K562 (cell line): ENCODE measurements at regions not wholly inside any gene's neighbourhood (a gene's known extent, or its start where the extent isn't known, plus 50 kb on each side); places are given as distances from the start of the nearest gene placed in this dataset.

ENCODE experiments used
- ATAC-seq: fragments of 200-7000 bp; cut with Tn5 transposase; 3 replicates; pipeline ENCODE4 v1.9.1; 2020; ENCODE audit warnings: moderate library complexity
- BruUV-seq: library from RNA; stranded (reverse); fragments of 400-500 nt; replicated peaks from 2 replicates; lab custom pipeline; 2021; lab: Mats Ljungman, UMichigan
- CTCF ChIA-PET: fragments of 300-600 bp; formaldehyde crosslinking; extraction: SDS; loops from one replicate; lab custom pipeline; 2021; ENCODE audit warnings: low intra/inter-chr PET ratio; lab: Yijun Ruan, JAX
- POLR2A ChIA-PET: fragments of 300-600, 350-650 bp; sonication (Branson Sonifier 250); formaldehyde crosslinking; extraction: SDS; loops from one replicate; lab custom pipeline; 2021; ENCODE audit warnings: antibody characterized with exemption, inconsistent platforms; lab: Yijun Ruan, JAX
- DNase-seq, 4 experiments: peaks; one replicate each; pipeline versions ENCODE4 v3.0.0 to v3.0.0-alpha.2; 2011 to 2018; ENCODE audit warnings: low spot score in 3 of 4, mixed read lengths in 3 of 4; ENCODE audit errors: extremely low read depth in 1 of 4
- FAIRE-seq: peaks from 2 replicates; lab custom pipeline; 2011; peaks lifted over from hg19 to GRCh38; lab: Jason Lieb, UNC
- H2AFZ ChIP-seq: 2 replicates; pipeline ENCODE4 v1.6.0; 2011; ENCODE audit warnings: low read depth, low read length, control low read depth, inconsistent platforms
- H3K27ac ChIP-seq: fragments of 200-600 bp; 3 replicates; pipeline ENCODE4 v1.8.0; 2011; ENCODE audit warnings: low read depth, mild to moderate bottlenecking, control low read depth, inconsistent platforms, low read length, moderate library complexity, mixed read lengths; ENCODE audit errors: extremely low read depth
- H3K27me3 ChIP-seq, 2 experiments: fragments of 300-600 bp in 1 of 2; 2 replicates in 1 of 2; 3 replicates in 1 of 2; pipeline versions ENCODE4 v1.6.0 to v1.8.0; 2011; ENCODE audit warnings: inconsistent platforms in 2 of 2, low read length in 2 of 2, mild to moderate bottlenecking in 1 of 2, mixed read lengths in 1 of 2, moderate library complexity in 1 of 2; ENCODE audit not compliant: control insufficient read depth in 2 of 2, insufficient read depth in 2 of 2
- H3K36me3 ChIP-seq: fragments of 300-600 bp; 3 replicates; pipeline ENCODE4 v1.8.0; 2011; ENCODE audit warnings: mild to moderate bottlenecking, low read length, inconsistent platforms; ENCODE audit not compliant: control insufficient read depth, insufficient read depth
- H3K4me1 ChIP-seq, 2 experiments: fragments of 200-600 bp in 1 of 2; replicated peaks in 1 of 2; 2 replicates in 1 of 2; 3 replicates in 1 of 2; pipeline versions ENCODE4 v1.5.1 to v1.8.0; 2011; ENCODE audit warnings: inconsistent platforms in 2 of 2, low read length in 2 of 2, mild to moderate bottlenecking in 1 of 2, mixed read lengths in 1 of 2, moderate library complexity in 1 of 2; ENCODE audit not compliant: control insufficient read depth in 2 of 2, insufficient read depth in 2 of 2
- H3K4me2 ChIP-seq: 2 replicates; pipeline ENCODE4 v1.6.1; 2011; ENCODE audit warnings: low read length, control low read depth, inconsistent platforms, mixed read lengths; ENCODE audit not compliant: insufficient read depth
- H3K4me3 ChIP-seq: fragments of 200-600 bp; sonication (generic), shearing (Covaris generic); 2 replicates; pipeline ENCODE4 v1.5.1; 2016; ENCODE audit warnings: control low read depth, inconsistent platforms
- H3K79me2 ChIP-seq: fragments of 200-600 bp; 3 replicates; pipeline ENCODE4 v1.8.0; 2011; ENCODE audit warnings: low read length, inconsistent platforms; ENCODE audit not compliant: control insufficient read depth, insufficient read depth
- H3K9ac ChIP-seq, 2 experiments: 2 replicates each; pipeline versions ENCODE4 v1.6.0 to v1.6.1; 2011; ENCODE audit warnings: low read depth in 2 of 2, low read length in 2 of 2, control low read depth in 1 of 2, inconsistent platforms in 1 of 2, mild to moderate bottlenecking in 1 of 2, mixed read lengths in 1 of 2; ENCODE audit not compliant: insufficient read depth in 1 of 2
- H3K9me1 ChIP-seq: one replicate; pipeline ENCODE4 v1.6.0; 2011; ENCODE audit warnings: inconsistent platforms, mild to moderate bottlenecking, low read length, moderate library complexity; ENCODE audit not compliant: control insufficient read depth, insufficient read depth
- H3K9me3 ChIP-seq: replicated peaks from 2 replicates; pipeline ENCODE4 v1.5.1; 2011; ENCODE audit warnings: low read depth, low read length, inconsistent platforms; ENCODE audit not compliant: control insufficient read depth, insufficient read depth
- H4K20me1 ChIP-seq: replicated peaks from 2 replicates; pipeline ENCODE4 v1.6.1; 2011; ENCODE audit warnings: low read length, inconsistent platforms, mixed read lengths; ENCODE audit not compliant: control insufficient read depth, insufficient read depth
- COPS2 ChIP-seq: fragments of 450-650 bp; conservative IDR thresholded peaks from 2 replicates; pipeline ENCODE4 v1.6.1; 2016; ENCODE audit warnings: mild to moderate bottlenecking, moderate library complexity
- FOXK1 ChIP-seq: sonication (generic); formaldehyde crosslinking; IDR thresholded peaks from 2 replicates; pipeline ENCODE4 v1.8.0; 2022; ENCODE audit warnings: missing genetic modification reagents, mild to moderate bottlenecking, borderline replicate concordance
- FOXM1 ChIP-seq, 2 experiments: fragments of 450-650 bp in 1 of 2; sonication (generic) in 1 of 2; formaldehyde crosslinking in 1 of 2; IDR thresholded peaks; 2 replicates each; pipeline versions ENCODE4 v1.6.1 to v1.9.0; 2017 to 2022; ENCODE audit warnings: low read depth in 2 of 2, mild to moderate bottlenecking in 2 of 2, missing genetic modification reagents in 1 of 2, moderate library complexity in 1 of 2
- HDAC6 ChIP-seq: IDR thresholded peaks from 2 replicates; pipeline ENCODE4 v1.6.1; 2012; ENCODE audit warnings: low read depth, mild to moderate bottlenecking, control low read depth, inconsistent platforms, low read length, moderate library complexity
- PTBP1 ChIP-seq: fragments of 200-400 bp; formaldehyde crosslinking; IDR thresholded peaks from 2 replicates; pipeline ENCODE4 v1.6.1; 2017; ENCODE audit warnings: low read depth, low read length
- RBM22 ChIP-seq: fragments of 200-400 bp; formaldehyde crosslinking; IDR thresholded peaks from 2 replicates; pipeline ENCODE4 v1.6.1; 2018; ENCODE audit warnings: low read length, low read depth; ENCODE audit not compliant: poor library complexity, severe bottlenecking
- SMC3 ChIP-seq: conservative IDR thresholded peaks from 2 replicates; pipeline ENCODE4 v1.6.1; 2011; ENCODE audit warnings: low read depth, low read length, improper control_type of control experiment; ENCODE audit not compliant: insufficient read depth
- ZNF133 ChIP-seq: fragments of 250-450 bp; sonication (Bioruptor Pico); IDR thresholded peaks from 2 replicates; pipeline ENCODE4 v1.4.0; 2020; ENCODE audit warnings: mild to moderate bottlenecking
- ZNF408 ChIP-seq: fragments of 250-450 bp; sonication (Bioruptor Pico); IDR thresholded peaks from 2 replicates; pipeline ENCODE4 v1.4.0; 2020; ENCODE audit warnings: low read depth, mild to moderate bottlenecking, moderate library complexity
- ZNF445 ChIP-seq: fragments of 250-450 bp; sonication (Bioruptor Pico); IDR thresholded peaks from 2 replicates; pipeline ENCODE4 v1.4.0; 2020; ENCODE audit warnings: low read depth, mild to moderate bottlenecking, moderate library complexity
- WGBS: fragments of 100-300 bp; shearing (Covaris generic); methylation state at CpG from one replicate; pipeline ENCODE4 v1.1.6; 2016; ENCODE audit warnings: low coverage, mixed read lengths; ENCODE audit not compliant: insufficient coverage; ENCODE audit errors: missing lambda C conversion rate; 5-methylcytosine and 5-hydroxymethylcytosine counted together
- in situ Hi-C: fragments of 300-500 bp; cut with MboI; formaldehyde crosslinking; loops from 4 replicates; pipeline ENCODE4 v1.15.0; 2018; ENCODE audit warnings: inconsistent platforms, mixed read lengths
- intact Hi-C: fragments of 100-400 bp; cut with micrococcal nuclease; formaldehyde crosslinking; loops from 2 replicates; pipeline ENCODE4 v1.14.2; 2022
- TF ChIP-seq, protein P1 (sequence below): fragments of 450-650 bp; formaldehyde crosslinking; IDR thresholded peaks from 2 replicates; pipeline ENCODE4 v1.4.0; 2020; ENCODE audit warnings: mild to moderate bottlenecking, mixed read lengths
- TF ChIP-seq, protein P2 (sequence below): fragments of 250-450 bp; sonication (Bioruptor Pico); IDR thresholded peaks from 2 replicates; pipeline ENCODE4 v1.4.0; 2020
- TF ChIP-seq, protein P3 (sequence below): sonication (generic); formaldehyde crosslinking; IDR thresholded peaks from 2 replicates; pipeline ENCODE4 v1.8.1; 2023; ENCODE audit warnings: mild to moderate bottlenecking, missing genetic modification reagents
- TF ChIP-seq, protein P4 (sequence below), 2 experiments: fragments of 450-650 bp in 1 of 2; IDR thresholded peaks; 2 replicates each; pipeline ENCODE4 v1.6.1; 2011 to 2017; ENCODE audit warnings: low read depth in 2 of 2, antibody characterized with exemption in 1 of 2, borderline replicate concordance in 1 of 2, low read length in 1 of 2, mild to moderate bottlenecking in 1 of 2, mixed read lengths in 1 of 2; ENCODE audit not compliant: control insufficient read depth in 1 of 2

DNA sequence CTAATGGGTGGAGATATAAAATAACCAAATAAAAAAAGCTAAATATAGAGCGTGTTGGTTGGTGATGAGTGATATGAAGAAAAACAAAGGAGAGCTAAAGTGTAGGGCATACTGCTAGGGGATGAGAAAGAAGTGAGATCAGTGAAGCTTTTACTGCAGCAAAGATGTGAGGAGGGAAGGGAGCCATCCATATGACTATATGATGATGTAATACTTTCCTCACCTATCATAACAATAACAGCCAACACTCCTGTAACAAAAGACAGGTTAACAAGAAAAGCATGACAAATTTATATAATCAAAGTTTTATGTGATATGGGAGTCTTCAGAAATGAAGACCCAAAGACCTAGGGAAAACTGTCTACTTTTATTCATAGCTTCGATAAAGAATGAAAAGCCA is 57.4 kb upstream of the LRFN5 start:
- Histone ChIP-seq H3K79me2 (no peaks in the 10 kb centered on the region), H3K9me3 (no peaks in the 10 kb centered on the region), H3K4me2 (no peak overlapping the region), H3K27me3 (no peaks in the 10 kb centered on the region), H3K27ac (no peak overlapping the region), H3K4me3 (no peak overlapping the region), H2AFZ (no peak overlapping the region), H4K20me1 (no peaks in the 10 kb centered on the region), H3K9me1 (no peaks in the 10 kb centered on the region), H3K4me1 (no peaks in the 10 kb centered on the region), H3K9ac (no peak overlapping the region), H3K36me3 (no peaks in the 10 kb centered on the region)
- no TSS peak for BruUV-seq
- ATAC-seq: no peak
- FAIRE-seq: no peak
- CTCF ChIA-PET: no interaction called here
- POLR2A ChIA-PET: no interaction called here
- 0% methylated on average over 2 of the region's 2 CpGs for WGBS
- DNase-seq: no peak
- in situ Hi-C loops: no loop called here
- intact Hi-C loops: no loop called here
- TF ChIP-seq FOXM1 (IDR thresholded peaks at IDR 0.05; ENCODE audit: low read depth) (no peak), FOXM1 (CRISPR knock-in tag; IDR thresholded peaks at IDR 0.05; ENCODE audit: low read depth) (no peak), COPS2 (no peak), RBM22 (no peak), ZNF408 (CRISPR knock-in tag) (no peak), PTBP1 (no peak), HDAC6 (no peak), SMC3 (no peak), ZNF445 (no peak), ZNF133 (CRISPR knock-in tag) (no peak), FOXK1 (CRISPR knock-in tag) (no peak)
- TF ChIP-seq, protein P1, sequence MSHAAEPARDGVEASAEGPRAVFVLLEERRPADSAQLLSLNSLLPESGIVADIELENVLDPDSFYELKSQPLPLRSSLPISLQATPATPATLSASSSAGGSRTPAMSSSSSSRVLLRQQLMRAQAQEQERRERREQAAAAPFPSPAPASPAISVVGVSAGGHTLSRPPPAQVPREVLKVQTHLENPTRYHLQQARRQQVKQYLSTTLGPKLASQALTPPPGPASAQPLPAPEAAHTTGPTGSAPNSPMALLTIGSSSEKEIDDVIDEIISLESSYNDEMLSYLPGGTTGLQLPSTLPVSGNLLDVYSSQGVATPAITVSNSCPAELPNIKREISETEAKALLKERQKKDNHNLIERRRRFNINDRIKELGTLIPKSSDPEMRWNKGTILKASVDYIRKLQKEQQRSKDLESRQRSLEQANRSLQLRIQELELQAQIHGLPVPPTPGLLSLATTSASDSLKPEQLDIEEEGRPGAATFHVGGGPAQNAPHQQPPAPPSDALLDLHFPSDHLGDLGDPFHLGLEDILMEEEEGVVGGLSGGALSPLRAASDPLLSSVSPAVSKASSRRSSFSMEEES: no peak
- TF ChIP-seq, protein P2, sequence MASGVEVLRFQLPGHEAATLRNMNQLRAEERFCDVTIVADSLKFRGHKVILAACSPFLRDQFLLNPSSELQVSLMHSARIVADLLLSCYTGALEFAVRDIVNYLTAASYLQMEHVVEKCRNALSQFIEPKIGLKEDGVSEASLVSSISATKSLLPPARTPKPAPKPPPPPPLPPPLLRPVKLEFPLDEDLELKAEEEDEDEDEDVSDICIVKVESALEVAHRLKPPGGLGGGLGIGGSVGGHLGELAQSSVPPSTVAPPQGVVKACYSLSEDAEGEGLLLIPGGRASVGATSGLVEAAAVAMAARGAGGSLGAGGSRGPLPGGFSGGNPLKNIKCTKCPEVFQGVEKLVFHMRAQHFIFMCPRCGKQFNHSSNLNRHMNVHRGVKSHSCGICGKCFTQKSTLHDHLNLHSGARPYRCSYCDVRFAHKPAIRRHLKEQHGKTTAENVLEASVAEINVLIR (CRISPR knock-in tag): no peak
- TF ChIP-seq, protein P3, sequence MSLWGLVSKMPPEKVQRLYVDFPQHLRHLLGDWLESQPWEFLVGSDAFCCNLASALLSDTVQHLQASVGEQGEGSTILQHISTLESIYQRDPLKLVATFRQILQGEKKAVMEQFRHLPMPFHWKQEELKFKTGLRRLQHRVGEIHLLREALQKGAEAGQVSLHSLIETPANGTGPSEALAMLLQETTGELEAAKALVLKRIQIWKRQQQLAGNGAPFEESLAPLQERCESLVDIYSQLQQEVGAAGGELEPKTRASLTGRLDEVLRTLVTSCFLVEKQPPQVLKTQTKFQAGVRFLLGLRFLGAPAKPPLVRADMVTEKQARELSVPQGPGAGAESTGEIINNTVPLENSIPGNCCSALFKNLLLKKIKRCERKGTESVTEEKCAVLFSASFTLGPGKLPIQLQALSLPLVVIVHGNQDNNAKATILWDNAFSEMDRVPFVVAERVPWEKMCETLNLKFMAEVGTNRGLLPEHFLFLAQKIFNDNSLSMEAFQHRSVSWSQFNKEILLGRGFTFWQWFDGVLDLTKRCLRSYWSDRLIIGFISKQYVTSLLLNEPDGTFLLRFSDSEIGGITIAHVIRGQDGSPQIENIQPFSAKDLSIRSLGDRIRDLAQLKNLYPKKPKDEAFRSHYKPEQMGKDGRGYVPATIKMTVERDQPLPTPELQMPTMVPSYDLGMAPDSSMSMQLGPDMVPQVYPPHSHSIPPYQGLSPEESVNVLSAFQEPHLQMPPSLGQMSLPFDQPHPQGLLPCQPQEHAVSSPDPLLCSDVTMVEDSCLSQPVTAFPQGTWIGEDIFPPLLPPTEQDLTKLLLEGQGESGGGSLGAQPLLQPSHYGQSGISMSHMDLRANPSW (CRISPR knock-in tag): no peak
- TF ChIP-seq, protein P4, sequence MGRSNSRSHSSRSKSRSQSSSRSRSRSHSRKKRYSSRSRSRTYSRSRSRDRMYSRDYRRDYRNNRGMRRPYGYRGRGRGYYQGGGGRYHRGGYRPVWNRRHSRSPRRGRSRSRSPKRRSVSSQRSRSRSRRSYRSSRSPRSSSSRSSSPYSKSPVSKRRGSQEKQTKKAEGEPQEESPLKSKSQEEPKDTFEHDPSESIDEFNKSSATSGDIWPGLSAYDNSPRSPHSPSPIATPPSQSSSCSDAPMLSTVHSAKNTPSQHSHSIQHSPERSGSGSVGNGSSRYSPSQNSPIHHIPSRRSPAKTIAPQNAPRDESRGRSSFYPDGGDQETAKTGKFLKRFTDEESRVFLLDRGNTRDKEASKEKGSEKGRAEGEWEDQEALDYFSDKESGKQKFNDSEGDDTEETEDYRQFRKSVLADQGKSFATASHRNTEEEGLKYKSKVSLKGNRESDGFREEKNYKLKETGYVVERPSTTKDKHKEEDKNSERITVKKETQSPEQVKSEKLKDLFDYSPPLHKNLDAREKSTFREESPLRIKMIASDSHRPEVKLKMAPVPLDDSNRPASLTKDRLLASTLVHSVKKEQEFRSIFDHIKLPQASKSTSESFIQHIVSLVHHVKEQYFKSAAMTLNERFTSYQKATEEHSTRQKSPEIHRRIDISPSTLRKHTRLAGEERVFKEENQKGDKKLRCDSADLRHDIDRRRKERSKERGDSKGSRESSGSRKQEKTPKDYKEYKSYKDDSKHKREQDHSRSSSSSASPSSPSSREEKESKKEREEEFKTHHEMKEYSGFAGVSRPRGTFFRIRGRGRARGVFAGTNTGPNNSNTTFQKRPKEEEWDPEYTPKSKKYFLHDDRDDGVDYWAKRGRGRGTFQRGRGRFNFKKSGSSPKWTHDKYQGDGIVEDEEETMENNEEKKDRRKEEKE (IDR thresholded peaks at IDR 0.05; ENCODE audit: borderline replicate concordance in 1 of 2, control insufficient read depth in 1 of 2, low read depth in 2 of 2, low read length in 1 of 2): no peak
